A549 (cell line): ENCODE measurements at regions not wholly inside any gene's neighbourhood (a gene's known extent, or its start where the extent isn't known, plus 50 kb on each side); places are given as distances from the start of the nearest gene placed in this dataset.

Experiments
- CTCF ChIP-seq: fragments of >200 bp; sonication (Bioruptor Twin); formaldehyde crosslinking; IDR thresholded peaks from 3 replicates; pipeline ENCODE4 v1.5.1; 2016
- RNF2 ChIP-seq: fragments of 200-600 bp; sonication (generic); IDR thresholded peaks from 2 replicates; pipeline ENCODE4 v1.6.1; 2016; ENCODE audit warnings: low read depth, mild to moderate bottlenecking, antibody characterized with exemption, moderate library complexity, borderline replicate concordance
- SMC3 ChIP-seq: fragments of >200 bp; sonication (Bioruptor Twin); formaldehyde crosslinking; IDR thresholded peaks from 3 replicates; pipeline ENCODE4 v1.6.1; 2018; ENCODE audit warnings: inconsistent platforms
- USF2 ChIP-seq: fragments of 450-650 bp; IDR thresholded peaks from 2 replicates; pipeline ENCODE4 v1.6.1; 2014; ENCODE audit warnings: antibody characterized with exemption
- TF ChIP-seq, protein P1 (sequence below): IDR thresholded peaks from 2 replicates; pipeline ENCODE4 v1.6.1; 2012

- TF ChIP-seq RNF2 = no peak
- no peak for TF ChIP-seq CTCF
- no peak for TF ChIP-seq SMC3
- TF ChIP-seq, protein P1, sequence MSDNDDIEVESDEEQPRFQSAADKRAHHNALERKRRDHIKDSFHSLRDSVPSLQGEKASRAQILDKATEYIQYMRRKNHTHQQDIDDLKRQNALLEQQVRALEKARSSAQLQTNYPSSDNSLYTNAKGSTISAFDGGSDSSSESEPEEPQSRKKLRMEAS = no peak
- no peak for TF ChIP-seq USF2
Observed at GRCh38 chr13:50549221-50549942, 294.1 kb downstream of the DLEU7 start.
